HL-60 (cell line): ENCODE measurements at regions not wholly inside any gene's neighbourhood (a gene's known extent, or its start where the extent isn't known, plus 50 kb on each side); places are given as distances from the start of the nearest gene placed in this dataset.

ENCODE experiments used
- DNase-seq, 2 experiments: peaks; one replicate each; pipeline ENCODE4 v3.0.0-alpha.2; 2010 to 2020; ENCODE audit warnings: low read depth in 1 of 2, low spot score in 1 of 2
- H3K27ac ChIP-seq: fragments of 250-450 bp; sonication (Bioruptor Pico); replicated peaks from 2 replicates; pipeline ENCODE4 v1.5.1; 2020; ENCODE audit warnings: mild to moderate bottlenecking, moderate library complexity
- H3K27me3 ChIP-seq: fragments of 250-450 bp; sonication (Bioruptor Pico); 2 replicates; pipeline ENCODE4 v1.5.1; 2021; ENCODE audit warnings: mild to moderate bottlenecking, moderate library complexity; ENCODE audit not compliant: insufficient read depth, poor library complexity, severe bottlenecking
- H3K4me3 ChIP-seq: replicated peaks from 2 replicates; pipeline ENCODE4 v1.5.1; 2011; ENCODE audit warnings: mild to moderate bottlenecking, control low read depth, low read length; ENCODE audit not compliant: insufficient read depth
- CTCF ChIP-seq: IDR thresholded peaks from one replicate; pipeline ENCODE4 v1.5.1; 2011; ENCODE audit warnings: low read length, control low read depth, inconsistent platforms; ENCODE audit not compliant: insufficient read depth
- GABPA ChIP-seq: IDR thresholded peaks from 2 replicates; pipeline ENCODE4 v1.6.1; 2012; ENCODE audit warnings: low read depth
- POLR2AphosphoS5 ChIP-seq: IDR thresholded peaks from 2 replicates; pipeline ENCODE4 v1.6.1; 2012; ENCODE audit warnings: low read depth
- SPI1 ChIP-seq: IDR thresholded peaks from 2 replicates; pipeline ENCODE4 v1.6.1; 2012; ENCODE audit warnings: low read depth, mild to moderate bottlenecking, borderline replicate concordance
- TF ChIP-seq, protein P1 (sequence below): IDR thresholded peaks from 2 replicates; pipeline ENCODE4 v1.6.1; 2012; ENCODE audit warnings: low read depth; ENCODE audit not compliant: insufficient replicate concordance

DNA sequence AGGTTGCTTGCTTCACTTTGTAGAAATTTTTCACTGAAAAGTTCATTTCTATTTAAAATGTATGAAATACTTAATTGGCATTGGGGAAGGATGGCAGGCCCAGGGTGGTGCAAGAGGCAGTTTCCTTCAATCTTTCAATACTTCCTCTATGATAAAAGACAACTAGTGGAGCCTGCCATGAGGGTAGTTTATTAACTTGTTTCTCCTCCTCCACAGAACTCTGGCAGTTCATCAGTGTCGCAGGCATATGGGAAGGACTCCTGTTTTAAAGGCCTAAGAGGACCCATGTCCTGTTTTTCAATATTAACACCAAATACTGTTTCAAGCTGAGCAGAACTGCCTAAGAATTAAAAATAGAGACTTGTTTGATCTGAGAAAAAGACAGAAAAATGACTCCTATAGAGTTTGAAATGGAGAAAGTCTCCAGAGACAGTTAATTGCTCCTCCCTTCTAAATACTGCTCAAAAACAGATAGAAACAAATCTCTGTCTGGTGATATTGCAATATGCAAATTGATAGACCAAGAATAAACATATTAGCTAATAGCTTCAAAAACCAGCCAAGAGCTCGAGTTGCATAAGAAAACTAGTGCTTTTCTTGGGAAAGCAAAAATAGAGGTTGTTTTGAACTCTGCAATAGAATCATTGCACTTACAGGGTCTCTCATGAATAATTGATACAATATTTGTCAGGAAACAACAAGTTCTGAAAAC is 665.7 kb upstream of the SLC35B3 start:
- no peak overlapping the region for H3K27ac ChIP-seq
- H3K4me3 ChIP-seq: no peak overlapping the region
- H3K27me3 ChIP-seq: no peaks in the 10 kb centered on the region
- TF ChIP-seq CTCF (no peak), POLR2AphosphoS5 (no peak), GABPA (no peak), SPI1 (no peak)
- TF ChIP-seq, protein P1, sequence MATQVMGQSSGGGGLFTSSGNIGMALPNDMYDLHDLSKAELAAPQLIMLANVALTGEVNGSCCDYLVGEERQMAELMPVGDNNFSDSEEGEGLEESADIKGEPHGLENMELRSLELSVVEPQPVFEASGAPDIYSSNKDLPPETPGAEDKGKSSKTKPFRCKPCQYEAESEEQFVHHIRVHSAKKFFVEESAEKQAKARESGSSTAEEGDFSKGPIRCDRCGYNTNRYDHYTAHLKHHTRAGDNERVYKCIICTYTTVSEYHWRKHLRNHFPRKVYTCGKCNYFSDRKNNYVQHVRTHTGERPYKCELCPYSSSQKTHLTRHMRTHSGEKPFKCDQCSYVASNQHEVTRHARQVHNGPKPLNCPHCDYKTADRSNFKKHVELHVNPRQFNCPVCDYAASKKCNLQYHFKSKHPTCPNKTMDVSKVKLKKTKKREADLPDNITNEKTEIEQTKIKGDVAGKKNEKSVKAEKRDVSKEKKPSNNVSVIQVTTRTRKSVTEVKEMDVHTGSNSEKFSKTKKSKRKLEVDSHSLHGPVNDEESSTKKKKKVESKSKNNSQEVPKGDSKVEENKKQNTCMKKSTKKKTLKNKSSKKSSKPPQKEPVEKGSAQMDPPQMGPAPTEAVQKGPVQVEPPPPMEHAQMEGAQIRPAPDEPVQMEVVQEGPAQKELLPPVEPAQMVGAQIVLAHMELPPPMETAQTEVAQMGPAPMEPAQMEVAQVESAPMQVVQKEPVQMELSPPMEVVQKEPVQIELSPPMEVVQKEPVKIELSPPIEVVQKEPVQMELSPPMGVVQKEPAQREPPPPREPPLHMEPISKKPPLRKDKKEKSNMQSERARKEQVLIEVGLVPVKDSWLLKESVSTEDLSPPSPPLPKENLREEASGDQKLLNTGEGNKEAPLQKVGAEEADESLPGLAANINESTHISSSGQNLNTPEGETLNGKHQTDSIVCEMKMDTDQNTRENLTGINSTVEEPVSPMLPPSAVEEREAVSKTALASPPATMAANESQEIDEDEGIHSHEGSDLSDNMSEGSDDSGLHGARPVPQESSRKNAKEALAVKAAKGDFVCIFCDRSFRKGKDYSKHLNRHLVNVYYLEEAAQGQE: no peak
- DNase-seq: no peak

GRCh38 chr6:9095729-9096128 is 660.4 kb upstream of the SLC35B3 start:
- TF ChIP-seq, protein P1: no peak
- TF ChIP-seq GABPA (no peak), SPI1 (no peak), CTCF (no peak), POLR2AphosphoS5 (no peak)
- Histone ChIP-seq H3K27ac (no peak overlapping the region), H3K4me3 (no peak overlapping the region), H3K27me3 (no peaks in the 10 kb centered on the region)
- no peak for DNase-seq

DNA sequence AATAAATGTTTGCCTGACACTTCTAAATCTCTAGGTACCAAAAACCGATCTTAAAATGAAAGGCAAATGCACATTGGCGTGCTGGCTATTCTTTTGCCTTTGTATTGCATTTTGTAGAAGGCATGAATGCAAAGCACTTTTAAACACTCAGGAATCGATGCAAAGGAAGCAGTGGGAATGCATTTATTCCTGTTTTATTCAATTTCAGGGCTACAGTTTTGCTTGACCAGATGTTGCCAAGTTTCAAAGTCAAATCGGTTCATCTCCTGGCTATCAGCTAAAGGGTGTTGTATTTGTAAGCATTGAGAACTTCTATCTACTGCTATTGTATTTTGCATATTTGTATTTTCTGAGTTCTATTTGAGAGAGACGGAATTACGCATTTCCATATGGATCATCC is 659.8 kb upstream of the SLC35B3 start:
- no peak for TF ChIP-seq GABPA
- TF ChIP-seq POLR2AphosphoS5: no peak
- TF ChIP-seq, protein P1: no peak
- TF ChIP-seq SPI1: no peak
- no peak for TF ChIP-seq CTCF
- Histone ChIP-seq H3K27me3 (no peaks in the 10 kb centered on the region), H3K27ac (no peak overlapping the region), H3K4me3 (no peak overlapping the region)
- no peak for DNase-seq
